ENCODE measurements at regions not wholly inside any gene's neighbourhood (a gene's known extent, or its start where the extent isn't known, plus 50 kb on each side); places are given as distances from the start of the nearest gene placed in this dataset.

DNA sequence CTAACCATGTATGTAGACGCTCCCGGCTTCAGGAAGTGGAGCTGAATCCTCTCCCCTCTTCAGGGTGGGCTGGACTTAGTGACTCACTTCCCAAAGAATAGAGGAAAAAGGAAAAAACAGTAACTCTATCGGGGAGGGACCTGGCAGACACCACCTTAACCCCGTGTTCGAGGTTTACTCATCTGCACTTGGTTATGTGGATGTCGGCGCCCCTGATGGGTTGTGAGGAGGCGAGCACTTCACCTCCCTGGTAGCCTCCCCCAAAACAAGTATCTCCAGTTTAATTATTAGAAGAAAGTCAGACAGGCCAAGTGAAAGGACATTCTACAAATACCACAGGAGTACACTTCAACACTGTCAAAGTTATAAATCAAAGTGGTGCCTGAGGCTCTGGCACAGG is 559.7 kb downstream of the TCERG1L start:
- TF ChIP-seq, protein P1, sequence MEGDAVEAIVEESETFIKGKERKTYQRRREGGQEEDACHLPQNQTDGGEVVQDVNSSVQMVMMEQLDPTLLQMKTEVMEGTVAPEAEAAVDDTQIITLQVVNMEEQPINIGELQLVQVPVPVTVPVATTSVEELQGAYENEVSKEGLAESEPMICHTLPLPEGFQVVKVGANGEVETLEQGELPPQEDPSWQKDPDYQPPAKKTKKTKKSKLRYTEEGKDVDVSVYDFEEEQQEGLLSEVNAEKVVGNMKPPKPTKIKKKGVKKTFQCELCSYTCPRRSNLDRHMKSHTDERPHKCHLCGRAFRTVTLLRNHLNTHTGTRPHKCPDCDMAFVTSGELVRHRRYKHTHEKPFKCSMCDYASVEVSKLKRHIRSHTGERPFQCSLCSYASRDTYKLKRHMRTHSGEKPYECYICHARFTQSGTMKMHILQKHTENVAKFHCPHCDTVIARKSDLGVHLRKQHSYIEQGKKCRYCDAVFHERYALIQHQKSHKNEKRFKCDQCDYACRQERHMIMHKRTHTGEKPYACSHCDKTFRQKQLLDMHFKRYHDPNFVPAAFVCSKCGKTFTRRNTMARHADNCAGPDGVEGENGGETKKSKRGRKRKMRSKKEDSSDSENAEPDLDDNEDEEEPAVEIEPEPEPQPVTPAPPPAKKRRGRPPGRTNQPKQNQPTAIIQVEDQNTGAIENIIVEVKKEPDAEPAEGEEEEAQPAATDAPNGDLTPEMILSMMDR (IDR thresholded peaks at IDR 0.05) = no peak
- no peak for TF ChIP-seq POLR2A (IDR thresholded peaks at IDR 0.05)
